ENCODE measurements at regions not wholly inside any gene's neighbourhood (a gene's known extent, or its start where the extent isn't known, plus 50 kb on each side); places are given as distances from the start of the nearest gene placed in this dataset.

GRCh38 chr6:18328540-18328939 is 58.6 kb upstream of the RNF144B start:
- no peak for TF ChIP-seq CTCF (IDR thresholded peaks at IDR 0.05; ENCODE audit: extremely low read depth in 1 of 2, insufficient read depth in 1 of 2, low read depth in 1 of 2, low read length in 2 of 2)
- no peak for TF ChIP-seq POLR2A (IDR thresholded peaks at IDR 0.05; ENCODE audit: low read depth, low read length)
- TF ChIP-seq EZH2 (IDR thresholded peaks at IDR 0.05; ENCODE audit: borderline replicate concordance, low read depth, low read length, severe bottlenecking), result no peak

All from endothelial cell of umbilical vein (primary cell).